ENCODE measurements at regions not wholly inside any gene's neighbourhood (a gene's known extent, or its start where the extent isn't known, plus 50 kb on each side); places are given as distances from the start of the nearest gene placed in this dataset.

- H3K56ac ChIP-seq (replicated peaks; ENCODE audit: insufficient read length, low read depth, low read length), result no peak overlapping the region
- no peak overlapping the region for H2BK15ac ChIP-seq (ENCODE audit: low read length)
- ChIA-PET CTCF (ENCODE audit: partially characterized antibody) (interaction anchor here (0.9 kb wide), 1 partner anchor 48 kb away, joined by 3 read pairs; no protein-coding TSS in a partner anchor), POLR2A (ENCODE audit: partially characterized antibody) (no interaction called here)
- no peaks in the 10 kb centered on the region for H3K23me2 ChIP-seq (ENCODE audit: low read depth, low read length)
- H3K79me1 ChIP-seq (ENCODE audit: low read depth, low read length), result no peaks in the 10 kb centered on the region
- H2BK12ac ChIP-seq (ENCODE audit: low read depth, low read length), result no peak overlapping the region
- H3K9me3 ChIP-seq (ENCODE audit: insufficient read depth in 2 of 2, low read depth in 1 of 2, low read length in 1 of 2), result no peaks in the 10 kb centered on the region
- H4K91ac ChIP-seq (replicated peaks; ENCODE audit: insufficient read length, low read length), result no peak overlapping the region
- no peak overlapping the region for H2BK20ac ChIP-seq (ENCODE audit: low read length)
- no peak overlapping the region for H3K9ac ChIP-seq (replicated peaks in 1 of 4; ENCODE audit: extremely low read depth in 1 of 4, low read depth in 3 of 4, low read length in 3 of 4)
- H3K4me1 ChIP-seq (replicated peaks in 1 of 4; ENCODE audit: control insufficient read depth in 3 of 4, insufficient read depth in 4 of 4, low read length in 3 of 4), result no peaks in the 10 kb centered on the region
- FAIRE-seq, result no peak
- no peak for DNase-seq (ENCODE audit: low read depth in 1 of 2, low spot score in 2 of 2)
- no peaks in the 10 kb centered on the region for H4K20me1 ChIP-seq (replicated peaks in 1 of 2; ENCODE audit: control insufficient read depth in 1 of 2, insufficient read depth in 2 of 2, low read length in 2 of 2)
- H2BK5ac ChIP-seq (ENCODE audit: low read depth, low read length), result no peak overlapping the region
- no peak overlapping the region for H3K23ac ChIP-seq (ENCODE audit: insufficient read length)
- no peak overlapping the region for H3K4me3 ChIP-seq (ENCODE audit: extremely low read depth in 1 of 4, insufficient read depth in 2 of 4, low read depth in 3 of 4, low read length in 4 of 4)
- H3K36me3 ChIP-seq (ENCODE audit: control insufficient read depth in 2 of 4, insufficient read depth in 4 of 4, low read length in 3 of 4), result no peaks in the 10 kb centered on the region
- WGBS, 2 experiments (ENCODE audit: extremely low coverage in 1 of 2, insufficient coverage in 1 of 2, insufficient read length in 1 of 2, insufficient replicate concordance in 2 of 2, low coverage in 1 of 2, low lambda C conversion rate in 2 of 2, missing lambda C conversion rate in 1 of 2), result 85% methylated on average over 13 of the region's 13 CpGs; no CpG with 5 or more reads in 1 of the 2 experiments
- no peak overlapping the region for H3K27ac ChIP-seq (ENCODE audit: low read depth, low read length)
- H3K14ac ChIP-seq (ENCODE audit: insufficient read length), result no peak overlapping the region
- no peak overlapping the region for H3K4ac ChIP-seq (replicated peaks; ENCODE audit: insufficient read length, low read depth, low read length)
- no peak overlapping the region for H4K5ac ChIP-seq (ENCODE audit: insufficient read length, low read depth, low read length)
- no peak overlapping the region for H3K4me2 ChIP-seq (ENCODE audit: insufficient read depth in 1 of 2, low read depth in 2 of 2, low read length in 2 of 2)
- no peak overlapping the region for H2AK5ac ChIP-seq (ENCODE audit: low read depth, low read length)
- H4K8ac ChIP-seq (ENCODE audit: extremely low read depth, insufficient read depth, low read length), result no peak overlapping the region
- no peaks in the 10 kb centered on the region for H3K79me2 ChIP-seq (ENCODE audit: control insufficient read depth in 1 of 2, insufficient read depth in 2 of 2, low read length in 2 of 2)
- H3K27me3 ChIP-seq (replicated peaks in 1 of 4; ENCODE audit: control insufficient read depth in 3 of 4, extremely low read depth in 1 of 4, insufficient read depth in 3 of 4, low read length in 3 of 4), result no peaks in the 10 kb centered on the region
- H3K18ac ChIP-seq (ENCODE audit: extremely low read depth, low read length), result no peak overlapping the region
- H2AFZ ChIP-seq (ENCODE audit: low read length), result no peak overlapping the region
- no peak overlapping the region for H2BK120ac ChIP-seq (replicated peaks; ENCODE audit: low read depth, low read length)
- TF ChIP-seq RFX5 (IDR thresholded peaks at IDR 0.05; ENCODE audit: borderline replicate concordance, low read depth, low read length), result no peak
- TF ChIP-seq MAFK (IDR thresholded peaks at IDR 0.05; ENCODE audit: low read depth, low read length), result no peak
- TF ChIP-seq ZNF274 (IDR thresholded peaks at IDR 0.05; ENCODE audit: borderline replicate concordance, extremely low read depth, low read length), result no peak
- TF ChIP-seq SAP30 (IDR thresholded peaks at IDR 0.05; ENCODE audit: insufficient read depth, insufficient replicate concordance, low read length), result no peak
Observed at GRCh38 chr10:83458611-83459010, 680.7 kb upstream of the GHITM start.
